GM21423 (cell line): ENCODE measurements at regions not wholly inside any gene's neighbourhood (a gene's known extent, or its start where the extent isn't known, plus 50 kb on each side); places are given as distances from the start of the nearest gene placed in this dataset.

Experiments used
- ATAC-seq: cut with Tn5 transposase; IDR thresholded peaks from one replicate; pipeline ENCODE4 v1.9.1; 2021; ENCODE audit warnings: mild to moderate bottlenecking, moderate library complexity; ENCODE audit not compliant: unreplicated experiment

- ATAC-seq: no peak
These were observed 155.0 kb upstream of the KCTD1 start for GRCh38 chr18:26703170-26703930.

- ATAC-seq: no peak
These were observed 153.7 kb upstream of the KCTD1 start for GRCh38 chr18:26702086-26702485.

GRCh38 chr18:26700728-26701127 is 152.4 kb upstream of the KCTD1 start:
- ATAC-seq: no peak

- no peak for ATAC-seq
These were observed 151.8 kb upstream of the KCTD1 start for GRCh38 chr18:26700201-26700600.

GRCh38 chr18:26697186-26697884 is 149.0 kb upstream of the KCTD1 start:
- no peak for ATAC-seq

GRCh38 chr18:26696786-26697185 is 148.4 kb upstream of the KCTD1 start:
- ATAC-seq: no peak

GRCh38 chr18:26696308-26696707 is 148.0 kb upstream of the KCTD1 start:
- ATAC-seq: no peak

GRCh38 chr18:26689226-26689879 is 141.0 kb upstream of the KCTD1 start:
- no peak for ATAC-seq

- ATAC-seq: no peak
These were observed 138.2 kb upstream of the KCTD1 start for GRCh38 chr18:26686532-26686931.

GRCh38 chr18:26685438-26686157 is 137.2 kb upstream of the KCTD1 start:
- no peak for ATAC-seq

- no peak for ATAC-seq
These were observed 129.6 kb upstream of the KCTD1 start for GRCh38 chr18:26677957-26678356.

GRCh38 chr18:26667046-26667445 is 118.7 kb upstream of the KCTD1 start:
- no peak for ATAC-seq

GRCh38 chr18:26662996-26663395 is 114.6 kb upstream of the KCTD1 start:
- no peak for ATAC-seq

GRCh38 chr18:26657631-26658581 is 109.6 kb upstream of the KCTD1 start:
- ATAC-seq: no peak

GRCh38 chr18:26656944-26657536 is 108.7 kb upstream of the KCTD1 start:
- no peak for ATAC-seq

- ATAC-seq: no peak
These were observed 108.1 kb upstream of the KCTD1 start for GRCh38 chr18:26656431-26656943.

GRCh38 chr18:26655525-26656430 is 107.4 kb upstream of the KCTD1 start:
- ATAC-seq: no peak
